Activated CD4-positive, alpha-beta memory T cell treated with anti-CD3 and anti-CD28 coated beads, Interleukin-2, amount 10 ng/mL, durations not matched to agents 7 days and 5 days (primary cell): ENCODE measurements at regions not wholly inside any gene's neighbourhood (a gene's known extent, or its start where the extent isn't known, plus 50 kb on each side); places are given as distances from the start of the nearest gene placed in this dataset.

Experiments used
- CTCF ChIA-PET: fragments of 350-600 bp; sonication (Branson Sonifier 250); formaldehyde crosslinking; loops from one replicate; lab custom pipeline; 2021; ENCODE audit warnings: antibody characterized with exemption, inconsistent platforms; lab: Charles Lee
- POLR2A ChIA-PET: fragments of 350-600 bp; sonication (Branson Sonifier 250); formaldehyde crosslinking; loops from one replicate; lab custom pipeline; 2021; ENCODE audit warnings: antibody characterized with exemption; lab: Charles Lee
- DNase-seq: peaks from one replicate; pipeline ENCODE4 v3.0.0-alpha.2; 2020
- H3K27ac Mint-ChIP-seq: one replicate; pipeline ENCODE4 v1.8.0; 2021; ENCODE audit warnings: mild to moderate bottlenecking, mixed read lengths
- H3K27me3 Mint-ChIP-seq: one replicate; pipeline ENCODE4 v1.8.0; 2021; ENCODE audit warnings: mixed read lengths
- H3K36me3 Mint-ChIP-seq: one replicate; pipeline ENCODE4 v1.8.0; 2021; ENCODE audit warnings: low read depth, mixed read lengths
- H3K4me1 Mint-ChIP-seq: one replicate; pipeline ENCODE4 v1.8.0; 2021; ENCODE audit warnings: mixed read lengths
- H3K4me3 Mint-ChIP-seq: one replicate; pipeline ENCODE4 v1.8.0; 2021; ENCODE audit warnings: mild to moderate bottlenecking, mixed read lengths
- H3K9me3 Mint-ChIP-seq: one replicate; pipeline ENCODE4 v1.8.0; 2021; ENCODE audit warnings: mixed read lengths

- ChIA-PET POLR2A (interaction anchor here (0.8 to 7.0 kb wide), 30 partner anchors 9 to 403 kb away, joined by 3 to 209 read pairs (median 5); partner anchors contain the start of genes ARF6, DMAC2L, DNAAF2 and L2HGDH), CTCF (interaction anchor here (0.5 to 6.4 kb wide), 14 partner anchors 17 to 186 kb away, joined by 3 to 59 read pairs (median 5); partner anchors contain the start of gene NEMF)
- Mint-ChIP-seq H3K27ac (peak overlapping the region; percentile 98), H3K9me3 (no peaks in the 10 kb centered on the region), H3K27me3 (no peaks in the 10 kb centered on the region), H3K4me3 (no peak overlapping the region), H3K4me1 (peaks cover 84% of the 10 kb centered on the region), H3K36me3 (peaks cover 45% of the 10 kb centered on the region)
- DNase-seq, result no peak
Measured at GRCh38 chr14:50037852-50038251, 78.5 kb downstream of the VCPKMT start.

GRCh38 chr14:50038398-50039119 lies 77.8 kb downstream of the VCPKMT start:
- peak overlapping the region; percentile 79 for H3K4me3 Mint-ChIP-seq
- H3K9me3 Mint-ChIP-seq, result no peaks in the 10 kb centered on the region

GRCh38 chr14:50039120-50039517 lies 77.3 kb downstream of the VCPKMT start:
- H3K4me1 Mint-ChIP-seq, result peaks cover 83% of the 10 kb centered on the region
- ChIA-PET POLR2A (interaction anchor here (0.7 to 7.0 kb wide), 27 partner anchors 9 to 187 kb away, joined by 3 to 209 read pairs (median 6); partner anchors contain the start of genes ARF6, NEMF and VCPKMT), CTCF (interaction anchor here (0.7 to 6.4 kb wide), 13 partner anchors 21 to 405 kb away, joined by 3 to 59 read pairs (median 5); no protein-coding TSS in a partner anchor)
- peaks cover 40% of the 10 kb centered on the region for H3K36me3 Mint-ChIP-seq
- no peak for DNase-seq
- no peaks in the 10 kb centered on the region for H3K9me3 Mint-ChIP-seq
- H3K27me3 Mint-ChIP-seq, result no peaks in the 10 kb centered on the region
- H3K4me3 Mint-ChIP-seq, result peak overlapping the region; percentile 79
- peak overlapping the region; percentile 98 for H3K27ac Mint-ChIP-seq

More at GRCh38 chr14:50038398-50039119, 77.8 kb downstream of the VCPKMT start:
- Mint-ChIP-seq H3K36me3 (peaks cover 45% of the 10 kb centered on the region), H3K4me1 (peaks cover 83% of the 10 kb centered on the region), H3K27me3 (no peaks in the 10 kb centered on the region), H3K27ac (peak overlapping the region; percentile 98)
- ChIA-PET POLR2A (interaction anchor here (0.7 to 7.0 kb wide), 38 partner anchors 9 to 404 kb away, joined by 3 to 209 read pairs (median 4); partner anchors contain the start of genes ARF6, DMAC2L, DNAAF2 and L2HGDH), CTCF (interaction anchor here (0.5 to 6.4 kb wide), 20 partner anchors 17 to 405 kb away, joined by 3 to 59 read pairs (median 4); partner anchors contain the start of gene NEMF)
- DNase-seq, result peak; percentile 70

- Mint-ChIP-seq H3K4me1 (peaks cover 86% of the 10 kb centered on the region), H3K36me3 (peaks cover 35% of the 10 kb centered on the region), H3K27ac (peak overlapping the region; percentile 98), H3K4me3 (peak overlapping the region; percentile 79), H3K27me3 (no peaks in the 10 kb centered on the region), H3K9me3 (no peaks in the 10 kb centered on the region)
- ChIA-PET CTCF (interaction anchor here (1.3 to 6.4 kb wide), 5 partner anchors 22 to 177 kb away, joined by 3 to 59 read pairs (median 5); no protein-coding TSS in a partner anchor), POLR2A (interaction anchor here (0.7 to 7.0 kb wide), 17 partner anchors 13 to 272 kb away, joined by 3 to 209 read pairs (median 9); partner anchors contain the start of genes ARF6, KLHDC2, NEMF and VCPKMT)
- DNase-seq, result no peak
Measured at GRCh38 chr14:50039734-50040400, 76.5 kb downstream of the VCPKMT start.

- CTCF ChIA-PET, result interaction anchor here (1.3 to 6.4 kb wide), 4 partner anchors 22 to 178 kb away, joined by 4 to 59 read pairs (median 6); no protein-coding TSS in a partner anchor
- peak; percentile 55 for DNase-seq
- H3K4me3 Mint-ChIP-seq, result peak overlapping the region; percentile 79
- no peaks in the 10 kb centered on the region for H3K9me3 Mint-ChIP-seq
- peak overlapping the region; percentile 98 for H3K27ac Mint-ChIP-seq
- H3K27me3 Mint-ChIP-seq, result no peaks in the 10 kb centered on the region
- POLR2A ChIA-PET, result interaction anchor here (0.7 to 7.0 kb wide), 17 partner anchors 13 to 273 kb away, joined by 3 to 209 read pairs (median 6); partner anchors contain the start of genes ARF6, KLHDC2, NEMF and VCPKMT
- H3K36me3 Mint-ChIP-seq, result peaks cover 36% of the 10 kb centered on the region
- peaks cover 87% of the 10 kb centered on the region for H3K4me1 Mint-ChIP-seq
Measured at GRCh38 chr14:50040401-50040775, 76.0 kb downstream of the VCPKMT start.

- no peak overlapping the region for H3K4me3 Mint-ChIP-seq
- H3K27me3 Mint-ChIP-seq, result no peaks in the 10 kb centered on the region
- DNase-seq, result no peak
- H3K4me1 Mint-ChIP-seq, result peaks cover 89% of the 10 kb centered on the region
- peak overlapping the region; percentile 98 for H3K27ac Mint-ChIP-seq
- H3K9me3 Mint-ChIP-seq, result no peaks in the 10 kb centered on the region
- ChIA-PET CTCF (interaction anchor here (0.6 to 6.4 kb wide), 6 partner anchors 21 to 188 kb away, joined by 3 to 59 read pairs (median 4); partner anchors contain the start of gene NEMF), POLR2A (interaction anchor here (0.7 to 7.0 kb wide), 15 partner anchors 19 to 273 kb away, joined by 3 to 209 read pairs (median 6); partner anchors contain the start of genes ARF6, KLHDC2, NEMF and VCPKMT)
- H3K36me3 Mint-ChIP-seq, result peaks cover 41% of the 10 kb centered on the region
Measured at GRCh38 chr14:50040895-50041465, 75.4 kb downstream of the VCPKMT start.

- H3K27me3 Mint-ChIP-seq, result no peaks in the 10 kb centered on the region
- CTCF ChIA-PET, result interaction anchor here (1.7 to 6.4 kb wide), 2 partner anchors 41 to 189 kb away, joined by 3 to 59 read pairs; partner anchors contain the start of gene NEMF
- no peak overlapping the region for H3K27ac Mint-ChIP-seq
- POLR2A ChIA-PET, result interaction anchor here (2.8 to 7.0 kb wide), 5 partner anchors 20 to 177 kb away, joined by 19 to 209 read pairs (median 88); partner anchors contain the start of gene ARF6
- peaks cover 37% of the 10 kb centered on the region for H3K36me3 Mint-ChIP-seq
- no peak for DNase-seq
- H3K9me3 Mint-ChIP-seq, result no peaks in the 10 kb centered on the region
- H3K4me1 Mint-ChIP-seq, result peaks cover 87% of the 10 kb centered on the region
- no peak overlapping the region for H3K4me3 Mint-ChIP-seq
Measured at GRCh38 chr14:50041980-50042379, 74.4 kb downstream of the VCPKMT start.

GRCh38 chr14:50044042-50044651 lies 72.2 kb downstream of the VCPKMT start:
- H3K9me3 Mint-ChIP-seq, result no peaks in the 10 kb centered on the region
- ChIA-PET POLR2A (interaction anchor here (0.8 to 5.9 kb wide), 30 partner anchors 9 to 410 kb away, joined by 3 to 194 read pairs (median 5); partner anchors contain the start of genes ARF6, KLHDC2, NEMF and VCPKMT), CTCF (interaction anchor here (1.3 to 4.2 kb wide), 6 partner anchors 17 to 192 kb away, joined by 4 to 31 read pairs (median 12); partner anchors contain the start of genes ARF6 and NEMF)
- H3K27ac Mint-ChIP-seq, result peak overlapping the region; percentile 92
- peaks cover 22% of the 10 kb centered on the region for H3K36me3 Mint-ChIP-seq
- H3K27me3 Mint-ChIP-seq, result no peaks in the 10 kb centered on the region
- H3K4me1 Mint-ChIP-seq, result peaks cover 79% of the 10 kb centered on the region
- peak overlapping the region; percentile 41 for H3K4me3 Mint-ChIP-seq
- peak; percentile 31 for DNase-seq

GRCh38 chr14:50045039-50045711 lies 71.2 kb downstream of the VCPKMT start:
- POLR2A ChIA-PET, result interaction anchor here (0.7 to 5.9 kb wide), 31 partner anchors 8 to 446 kb away, joined by 3 to 194 read pairs (median 5); partner anchors contain the start of genes ARF6, KLHDC2, LRR1 and NEMF
- CTCF ChIA-PET, result interaction anchor here (0.6 to 4.2 kb wide), 9 partner anchors 16 to 193 kb away, joined by 3 to 31 read pairs (median 5); partner anchors contain the start of genes ARF6 and NEMF

GRCh38 chr14:50045837-50046236 lies 70.5 kb downstream of the VCPKMT start:
- Mint-ChIP-seq H3K27me3 (no peaks in the 10 kb centered on the region), H3K36me3 (peaks cover 20% of the 10 kb centered on the region), H3K9me3 (no peaks in the 10 kb centered on the region), H3K27ac (peak overlapping the region; percentile 92), H3K4me1 (peaks cover 64% of the 10 kb centered on the region), H3K4me3 (no peak overlapping the region)
- POLR2A ChIA-PET, result interaction anchor here (0.7 to 5.9 kb wide), 14 partner anchors 15 to 412 kb away, joined by 3 to 194 read pairs (median 11); partner anchors contain the start of genes ARF6 and NEMF
- CTCF ChIA-PET, result interaction anchor here (0.6 to 4.2 kb wide), 7 partner anchors 16 to 194 kb away, joined by 3 to 31 read pairs (median 5); partner anchors contain the start of gene NEMF
- DNase-seq, result no peak

More at GRCh38 chr14:50045039-50045711, 71.2 kb downstream of the VCPKMT start:
- H3K4me3 Mint-ChIP-seq, result peak overlapping the region; percentile 6
- H3K27me3 Mint-ChIP-seq, result no peaks in the 10 kb centered on the region
- H3K27ac Mint-ChIP-seq, result peak overlapping the region; percentile 92
- DNase-seq, result peak; percentile 89
- peaks cover 70% of the 10 kb centered on the region for H3K4me1 Mint-ChIP-seq
- H3K36me3 Mint-ChIP-seq, result peaks cover 20% of the 10 kb centered on the region
- no peaks in the 10 kb centered on the region for H3K9me3 Mint-ChIP-seq
